ENCODE measurements at regions not wholly inside any gene's neighbourhood (a gene's known extent, or its start where the extent isn't known, plus 50 kb on each side); places are given as distances from the start of the nearest gene placed in this dataset.

DNA sequence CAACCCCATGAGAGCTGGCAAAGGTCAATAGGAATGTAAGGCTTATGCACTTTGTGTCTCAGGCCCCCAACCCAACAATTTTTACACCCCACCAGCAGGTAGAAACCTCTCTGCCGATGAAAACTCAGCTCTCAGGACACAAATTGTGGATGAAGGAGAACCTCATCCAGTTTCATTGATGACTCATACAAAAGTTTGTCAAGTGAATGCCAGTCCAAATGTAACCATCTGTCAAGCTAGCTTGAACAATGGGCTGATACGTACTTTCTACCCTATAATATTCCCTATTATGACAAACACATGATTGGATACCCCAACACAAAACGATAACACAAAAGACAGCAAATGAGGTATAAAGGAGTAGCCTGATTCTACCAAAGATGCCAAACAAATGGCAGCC, 321.2 kb upstream of the TMEFF2 start:
- TF ChIP-seq, protein P1, sequence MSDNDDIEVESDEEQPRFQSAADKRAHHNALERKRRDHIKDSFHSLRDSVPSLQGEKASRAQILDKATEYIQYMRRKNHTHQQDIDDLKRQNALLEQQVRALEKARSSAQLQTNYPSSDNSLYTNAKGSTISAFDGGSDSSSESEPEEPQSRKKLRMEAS (CRISPR knock-in tag; IDR thresholded peaks at IDR 0.05) = no peak
- no peak for TF ChIP-seq ZNF263 (CRISPR knock-in tag; IDR thresholded peaks at IDR 0.05; ENCODE audit: low read depth)
- TF ChIP-seq, protein P2, sequence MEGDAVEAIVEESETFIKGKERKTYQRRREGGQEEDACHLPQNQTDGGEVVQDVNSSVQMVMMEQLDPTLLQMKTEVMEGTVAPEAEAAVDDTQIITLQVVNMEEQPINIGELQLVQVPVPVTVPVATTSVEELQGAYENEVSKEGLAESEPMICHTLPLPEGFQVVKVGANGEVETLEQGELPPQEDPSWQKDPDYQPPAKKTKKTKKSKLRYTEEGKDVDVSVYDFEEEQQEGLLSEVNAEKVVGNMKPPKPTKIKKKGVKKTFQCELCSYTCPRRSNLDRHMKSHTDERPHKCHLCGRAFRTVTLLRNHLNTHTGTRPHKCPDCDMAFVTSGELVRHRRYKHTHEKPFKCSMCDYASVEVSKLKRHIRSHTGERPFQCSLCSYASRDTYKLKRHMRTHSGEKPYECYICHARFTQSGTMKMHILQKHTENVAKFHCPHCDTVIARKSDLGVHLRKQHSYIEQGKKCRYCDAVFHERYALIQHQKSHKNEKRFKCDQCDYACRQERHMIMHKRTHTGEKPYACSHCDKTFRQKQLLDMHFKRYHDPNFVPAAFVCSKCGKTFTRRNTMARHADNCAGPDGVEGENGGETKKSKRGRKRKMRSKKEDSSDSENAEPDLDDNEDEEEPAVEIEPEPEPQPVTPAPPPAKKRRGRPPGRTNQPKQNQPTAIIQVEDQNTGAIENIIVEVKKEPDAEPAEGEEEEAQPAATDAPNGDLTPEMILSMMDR (IDR thresholded peaks at IDR 0.05) = no peak
- no peak for TF ChIP-seq ZNF416 (CRISPR knock-in tag; IDR thresholded peaks at IDR 0.05)
- TF ChIP-seq ZNF121 (CRISPR knock-in tag; IDR thresholded peaks at IDR 0.05) = no peak

Data from WTC11 (cell line).